Upper lobe of right lung (tissue), 1 donor: ENCODE measurements at regions not wholly inside any gene's neighbourhood (a gene's known extent, or its start where the extent isn't known, plus 50 kb on each side); places are given as distances from the start of the nearest gene placed in this dataset.

Experiments used
- ATAC-seq: fragments of 200-7000 bp; cut with Tn5 transposase; one replicate; pipeline ENCODE4 v1.9.1; 2020; ENCODE audit warnings: mild to moderate bottlenecking, moderate library complexity
- DNase-seq: peaks from one replicate; pipeline ENCODE4 v3.0.0-alpha.2; 2020
- H3K27ac ChIP-seq: fragments of 200-600 bp; one replicate; pipeline ENCODE4 v1.8.0; 2022
- H3K27me3 ChIP-seq: fragments of 200-600 bp; one replicate; pipeline ENCODE4 v1.8.0; 2022; ENCODE audit warnings: mild to moderate bottlenecking
- H3K36me3 ChIP-seq: fragments of 200-600 bp; one replicate; pipeline ENCODE4 v1.8.0; 2022
- H3K4me1 ChIP-seq: fragments of 200-600 bp; one replicate; pipeline ENCODE4 v1.8.0; 2022
- H3K4me3 ChIP-seq: fragments of 200-600 bp; one replicate; pipeline ENCODE4 v1.8.0; 2022; ENCODE audit warnings: mild to moderate bottlenecking
- H3K9me3 ChIP-seq: fragments of 200-600 bp; one replicate; pipeline ENCODE4 v1.8.0; 2022
- intact Hi-C: fragments of 100-400 bp; cut with DNase I; formaldehyde crosslinking; loops from one replicate; pipeline ENCODE4 v1.11.0; 2022
- TF ChIP-seq, protein P1 (sequence below): fragments of 200-600 bp; IDR thresholded peaks from one replicate; pipeline ENCODE4 v1.8.0; 2022; ENCODE audit warnings: antibody characterized with exemption
- donor health status: DM: no; HTN: yes; CAD: no; lungs with severe emphysema.

DNA sequence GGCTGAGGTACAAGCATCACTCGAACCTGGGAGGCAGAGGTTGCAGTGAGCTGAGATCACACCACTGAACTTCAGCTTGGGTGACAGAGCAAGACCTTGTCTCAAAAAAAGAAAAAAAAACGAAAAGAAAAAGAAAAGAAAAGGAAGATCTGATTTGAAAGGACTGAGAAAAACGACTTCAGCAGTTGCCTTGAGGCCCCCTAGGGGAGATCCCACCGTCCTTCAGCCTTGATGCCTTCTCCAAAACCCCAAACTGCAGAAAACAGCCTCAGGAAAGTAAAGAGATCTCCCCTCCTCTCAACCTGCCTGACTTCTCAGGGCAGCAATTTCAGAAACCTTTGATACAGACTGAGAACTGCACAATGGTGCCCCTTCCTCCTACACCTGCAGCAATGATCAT lies 50.9 kb upstream of the BCAR3 start:
- Histone ChIP-seq H3K27me3 (no peaks in the 10 kb centered on the region), H3K4me3 (no peak overlapping the region), H3K9me3 (no peaks in the 10 kb centered on the region), H3K36me3 (no peaks in the 10 kb centered on the region), H3K4me1 (no peaks in the 10 kb centered on the region), H3K27ac (no peak overlapping the region)
- ATAC-seq: no peak
- no peak for DNase-seq
- TF ChIP-seq, protein P1, sequence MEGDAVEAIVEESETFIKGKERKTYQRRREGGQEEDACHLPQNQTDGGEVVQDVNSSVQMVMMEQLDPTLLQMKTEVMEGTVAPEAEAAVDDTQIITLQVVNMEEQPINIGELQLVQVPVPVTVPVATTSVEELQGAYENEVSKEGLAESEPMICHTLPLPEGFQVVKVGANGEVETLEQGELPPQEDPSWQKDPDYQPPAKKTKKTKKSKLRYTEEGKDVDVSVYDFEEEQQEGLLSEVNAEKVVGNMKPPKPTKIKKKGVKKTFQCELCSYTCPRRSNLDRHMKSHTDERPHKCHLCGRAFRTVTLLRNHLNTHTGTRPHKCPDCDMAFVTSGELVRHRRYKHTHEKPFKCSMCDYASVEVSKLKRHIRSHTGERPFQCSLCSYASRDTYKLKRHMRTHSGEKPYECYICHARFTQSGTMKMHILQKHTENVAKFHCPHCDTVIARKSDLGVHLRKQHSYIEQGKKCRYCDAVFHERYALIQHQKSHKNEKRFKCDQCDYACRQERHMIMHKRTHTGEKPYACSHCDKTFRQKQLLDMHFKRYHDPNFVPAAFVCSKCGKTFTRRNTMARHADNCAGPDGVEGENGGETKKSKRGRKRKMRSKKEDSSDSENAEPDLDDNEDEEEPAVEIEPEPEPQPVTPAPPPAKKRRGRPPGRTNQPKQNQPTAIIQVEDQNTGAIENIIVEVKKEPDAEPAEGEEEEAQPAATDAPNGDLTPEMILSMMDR: no peak
- intact Hi-C loops: no loop called here
